CD4-positive, alpha-beta T cell treated with Interleukin-15 for 1 hour (primary cell): ENCODE measurements at regions not wholly inside any gene's neighbourhood (a gene's known extent, or its start where the extent isn't known, plus 50 kb on each side); places are given as distances from the start of the nearest gene placed in this dataset.
"Not testable (repeated sequence)": the region's sequence is repeated elsewhere in the genome, so short reads cannot be mapped to it uniquely, and the experiment has no call there.

Source experiments
- DNase-seq: peaks from one replicate; pipeline ENCODE4 v3.0.0-alpha.2; 2020

- no peak for DNase-seq
These were observed 91.5 kb upstream of the RPS6KA2 start for GRCh38 chr6:166718516-166718915.

- DNase-seq, result no peak
These were observed 90.0 kb upstream of the RPS6KA2 start for GRCh38 chr6:166716910-166717617.

- no peak for DNase-seq
These were observed 88.9 kb upstream of the RPS6KA2 start for GRCh38 chr6:166715992-166716391.

GRCh38 chr6:166715065-166715464 is 88.0 kb upstream of the RPS6KA2 start:
- DNase-seq, result no peak

GRCh38 chr6:166714581-166714980 is 87.5 kb upstream of the RPS6KA2 start:
- DNase-seq, result no peak

DNA sequence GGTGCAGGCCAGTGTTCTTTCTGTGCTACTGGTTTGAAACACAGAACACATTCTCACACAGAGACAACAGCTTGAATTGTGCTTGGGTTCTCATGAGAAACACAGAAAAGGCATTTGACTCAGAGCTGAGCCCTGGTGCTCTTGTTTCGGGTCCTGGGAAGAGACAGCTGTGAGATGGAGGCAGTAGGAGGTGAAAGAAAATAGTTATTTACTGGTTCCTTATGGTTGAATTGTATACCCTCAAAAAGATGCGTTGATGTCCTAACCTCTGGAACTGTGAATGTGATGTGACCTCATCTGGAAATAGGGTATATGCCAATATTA is 87.1 kb upstream of the RPS6KA2 start:
- no peak for DNase-seq

- no peak for DNase-seq
These were observed 86.6 kb upstream of the RPS6KA2 start for GRCh38 chr6:166713434-166714186.

DNA sequence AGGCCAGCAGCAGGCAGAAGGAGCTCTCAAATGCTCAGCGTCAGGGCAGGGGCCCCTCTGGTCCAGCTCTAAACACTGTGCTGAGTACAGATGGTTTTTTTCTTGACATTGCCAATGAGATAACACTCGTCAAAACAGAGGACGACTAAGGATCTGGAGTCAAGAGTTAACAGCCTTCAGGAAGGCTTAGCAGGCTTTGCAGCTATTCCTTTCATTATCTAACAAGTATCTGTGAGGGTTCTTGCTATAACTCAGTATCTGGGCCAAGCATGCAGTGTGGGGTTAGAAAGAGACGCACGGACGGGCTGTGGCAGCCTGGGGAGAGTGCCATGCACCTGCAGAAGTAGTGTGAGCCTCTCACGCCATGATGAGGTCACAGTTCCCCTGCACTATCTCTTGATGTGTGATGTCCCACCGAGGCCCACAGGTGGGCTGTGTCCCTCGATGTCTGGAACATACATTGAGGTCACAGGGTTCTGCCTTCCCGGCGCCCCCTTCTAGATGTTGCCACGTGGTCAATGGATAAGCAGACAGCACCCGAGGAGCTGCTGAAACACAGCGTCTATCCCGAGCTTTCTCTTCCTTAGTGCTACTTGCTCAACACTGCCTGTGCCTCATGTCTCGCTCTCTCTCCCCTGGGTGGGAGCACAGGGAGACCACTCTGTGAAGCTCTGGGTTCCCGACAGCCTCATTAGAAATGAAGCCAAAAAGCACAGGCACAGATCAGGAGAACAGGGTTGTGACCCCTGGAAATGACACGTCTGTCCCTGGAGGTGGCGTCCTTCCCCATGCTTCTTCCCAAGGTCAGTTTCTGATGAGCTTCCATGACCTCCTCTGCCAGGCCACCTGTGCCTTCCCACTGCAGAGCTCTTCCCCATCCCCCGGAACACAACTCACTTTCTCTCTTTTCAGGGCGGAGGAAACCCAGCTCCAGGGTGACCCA is 85.5 kb upstream of the RPS6KA2 start:
- DNase-seq, result no peak

GRCh38 chr6:166710084-166710483 is 83.0 kb upstream of the RPS6KA2 start:
- DNase-seq, result no peak

- DNase-seq, result no peak
These were observed 81.4 kb upstream of the RPS6KA2 start for GRCh38 chr6:166708460-166708859.

- DNase-seq, result no peak
These were observed 80.0 kb upstream of the RPS6KA2 start for GRCh38 chr6:166707045-166707444.

DNA sequence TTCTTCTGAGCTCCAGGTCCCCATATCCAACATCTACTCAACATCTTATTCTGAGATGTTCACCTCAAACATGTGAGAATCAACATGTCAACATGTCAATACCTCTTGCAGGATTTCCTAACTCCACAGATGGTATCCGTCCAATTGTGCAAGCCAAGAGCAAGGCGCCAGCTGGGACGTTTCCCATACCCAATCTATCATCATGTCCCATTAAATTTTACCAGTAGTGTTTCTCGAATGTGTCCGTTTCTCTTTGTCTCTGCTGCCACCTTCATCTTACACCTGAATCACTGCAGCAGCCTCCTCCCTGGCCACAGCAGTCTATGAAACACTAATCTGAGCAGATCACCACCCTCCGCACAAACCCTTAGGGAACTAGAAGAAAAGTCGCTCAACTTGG is 78.0 kb upstream of the RPS6KA2 start:
- DNase-seq, result no peak

DNA sequence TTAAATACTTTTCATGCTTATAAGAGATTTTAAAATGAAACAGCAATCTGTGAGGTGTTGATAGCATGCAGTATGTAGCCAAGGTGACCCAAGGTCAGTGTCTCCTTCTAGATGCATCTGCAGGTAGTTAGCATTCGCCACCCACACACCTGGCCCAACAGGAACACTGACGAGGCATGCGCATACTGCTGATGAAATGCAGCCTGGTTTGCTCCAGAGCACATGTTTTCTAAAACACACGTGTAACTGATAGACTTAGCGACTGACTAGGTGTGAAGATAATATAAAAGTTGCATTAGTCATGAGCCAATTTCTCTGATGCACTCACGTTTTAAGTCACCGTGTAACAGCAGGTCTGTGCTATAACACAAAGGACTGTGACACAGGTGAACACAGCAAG is 77.1 kb upstream of the RPS6KA2 start:
- DNase-seq, result no peak

DNA sequence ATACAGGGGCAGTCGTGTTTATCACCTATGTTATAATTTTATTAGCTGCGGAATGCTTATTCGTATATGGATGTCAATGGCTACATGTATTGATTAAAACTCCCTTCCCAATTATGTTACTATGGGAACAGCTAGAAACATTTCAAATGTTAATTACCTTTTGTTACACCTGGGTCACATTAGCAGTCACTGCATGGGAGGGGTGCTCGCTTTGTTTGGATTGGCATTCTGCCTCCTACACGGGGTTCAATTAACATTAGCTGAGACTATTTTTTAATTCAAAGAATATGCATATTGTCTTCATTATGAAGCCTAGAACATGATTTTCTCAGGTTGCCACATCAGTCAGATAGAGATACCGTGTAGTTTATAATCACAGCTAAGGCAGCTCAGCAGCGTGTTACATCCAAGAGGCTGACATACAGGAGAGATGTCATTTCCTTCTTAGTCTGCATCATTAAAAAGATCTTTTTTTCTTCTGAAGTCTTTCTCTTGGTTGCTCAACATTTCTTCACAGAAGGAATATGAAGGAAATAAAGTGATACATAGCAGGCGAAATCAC is 76.2 kb upstream of the RPS6KA2 start:
- no peak for DNase-seq

GRCh38 chr6:166701424-166701823 is 74.4 kb upstream of the RPS6KA2 start:
- DNase-seq, result not testable (repeated sequence)

DNA sequence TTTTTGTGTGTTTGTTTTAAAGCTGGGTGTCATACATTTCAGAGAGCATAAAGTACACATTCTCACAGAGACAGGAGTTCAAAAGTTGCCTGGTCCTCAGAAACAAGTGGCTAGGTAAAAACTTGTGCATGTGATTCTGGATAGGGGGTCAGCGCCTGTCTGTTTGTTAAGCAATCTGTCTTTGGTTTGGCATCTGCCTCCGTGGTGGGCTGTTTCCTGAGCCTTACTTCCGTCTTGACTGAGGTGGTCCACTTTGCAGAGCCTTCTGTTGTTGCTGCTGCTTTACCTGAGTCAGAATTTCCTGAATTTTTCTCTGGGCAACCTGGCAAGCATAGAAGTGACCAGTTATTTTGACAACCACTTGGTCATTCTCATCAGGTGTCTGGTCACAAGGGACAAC is 73.8 kb upstream of the RPS6KA2 start:
- not testable (repeated sequence) for DNase-seq

- DNase-seq, result no peak
These were observed 70.1 kb upstream of the RPS6KA2 start for GRCh38 chr6:166697113-166697512.

DNA sequence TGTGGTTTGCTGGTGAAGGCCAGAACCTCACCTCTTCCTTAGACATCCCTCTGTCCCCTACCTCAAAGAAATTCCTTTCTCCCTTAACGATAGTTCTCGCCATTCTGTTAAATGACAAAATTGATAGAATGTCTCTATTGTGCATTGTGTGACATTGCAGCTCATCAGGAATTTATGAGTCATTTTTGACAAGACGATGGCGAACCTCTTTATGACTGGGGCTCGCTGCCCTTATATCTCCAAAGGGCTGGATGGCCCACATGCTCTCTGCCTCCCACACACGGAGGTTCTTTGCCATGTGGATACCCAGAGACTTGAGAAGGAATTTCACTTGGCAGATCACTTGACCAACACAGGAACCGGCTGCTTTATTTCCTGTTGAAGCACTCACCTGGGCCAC is 66.8 kb upstream of the RPS6KA2 start:
- DNase-seq, result no peak

GRCh38 chr6:166692723-166693302 is 65.8 kb upstream of the RPS6KA2 start:
- no peak for DNase-seq

DNA sequence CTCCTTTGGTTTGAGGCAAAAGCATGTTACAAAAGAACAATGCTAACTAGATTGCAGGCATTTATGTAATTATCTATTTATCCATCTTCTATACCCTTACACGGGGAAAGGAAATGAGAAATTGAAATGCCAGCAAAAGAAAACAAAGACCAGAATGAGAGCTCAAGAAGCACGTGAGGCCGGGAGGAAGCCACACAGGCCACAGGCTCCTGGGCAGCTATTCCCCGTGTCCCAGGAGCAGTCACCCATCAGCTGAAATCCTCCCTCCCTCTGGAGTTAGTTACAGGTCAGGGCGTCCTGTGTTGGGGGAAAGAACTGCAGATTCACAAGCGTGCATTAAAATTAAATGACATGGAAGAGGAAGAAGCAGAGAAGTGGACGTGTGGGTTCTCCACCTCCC is 64.7 kb upstream of the RPS6KA2 start:
- no peak for DNase-seq

DNA sequence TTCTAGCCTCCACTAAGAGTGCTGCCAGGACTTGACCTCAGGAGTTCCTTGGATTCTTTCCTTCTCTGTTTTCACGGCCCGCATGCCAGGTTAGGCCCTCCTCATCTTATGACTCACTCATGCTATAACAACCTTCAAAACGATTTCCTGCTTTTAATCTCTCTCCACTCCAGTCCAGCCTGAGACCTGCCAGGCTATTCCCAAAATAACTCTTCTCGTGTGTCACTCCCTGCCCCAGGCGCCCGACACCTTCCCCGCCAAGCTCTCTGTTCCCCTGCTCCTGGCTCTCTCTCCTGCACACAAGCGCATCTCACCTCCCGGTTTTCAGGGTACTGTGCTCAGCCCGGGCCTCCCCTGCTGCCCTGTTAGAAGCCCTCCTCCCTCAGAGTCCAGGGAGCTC is 64.1 kb upstream of the RPS6KA2 start:
- no peak for DNase-seq

GRCh38 chr6:166689687-166690086 is 62.6 kb upstream of the RPS6KA2 start:
- no peak for DNase-seq

- DNase-seq, result no peak
These were observed 61.9 kb upstream of the RPS6KA2 start for GRCh38 chr6:166688901-166689300.
